C4-2B (cell line): ENCODE measurements at regions not wholly inside any gene's neighbourhood (a gene's known extent, or its start where the extent isn't known, plus 50 kb on each side); places are given as distances from the start of the nearest gene placed in this dataset.

Source experiments
- CTCF ChIP-seq: fragments of 450-650 bp; conservative IDR thresholded peaks from 2 replicates; pipeline ENCODE4 v1.5.1; 2017; ENCODE audit warnings: mild to moderate bottlenecking
- ZFX ChIP-seq: fragments of 450-650 bp; IDR thresholded peaks from 2 replicates; pipeline ENCODE4 v1.6.1; 2017

- TF ChIP-seq CTCF (no peak), ZFX (no peak)
Measured at GRCh38 chr4:27305246-27305645, 444.6 kb downstream of the STIM2 start.
